Midbrain (tissue), 1 donor: ENCODE measurements at regions not wholly inside any gene's neighbourhood (a gene's known extent, or its start where the extent isn't known, plus 50 kb on each side); places are given as distances from the start of the nearest gene placed in this dataset.
"Not testable (repeated sequence)": the region's sequence is repeated elsewhere in the genome, so short reads cannot be mapped to it uniquely, and the experiment has no call there.

Experiments used
- DNase-seq: peaks from one replicate; lab custom pipeline; 2025; lab: John Stamatoyannopoulos, UW

- no peak for DNase-seq
These were observed 184.5 kb upstream of the TLE4 start for GRCh38 chr9:79387101-79387835.

DNA sequence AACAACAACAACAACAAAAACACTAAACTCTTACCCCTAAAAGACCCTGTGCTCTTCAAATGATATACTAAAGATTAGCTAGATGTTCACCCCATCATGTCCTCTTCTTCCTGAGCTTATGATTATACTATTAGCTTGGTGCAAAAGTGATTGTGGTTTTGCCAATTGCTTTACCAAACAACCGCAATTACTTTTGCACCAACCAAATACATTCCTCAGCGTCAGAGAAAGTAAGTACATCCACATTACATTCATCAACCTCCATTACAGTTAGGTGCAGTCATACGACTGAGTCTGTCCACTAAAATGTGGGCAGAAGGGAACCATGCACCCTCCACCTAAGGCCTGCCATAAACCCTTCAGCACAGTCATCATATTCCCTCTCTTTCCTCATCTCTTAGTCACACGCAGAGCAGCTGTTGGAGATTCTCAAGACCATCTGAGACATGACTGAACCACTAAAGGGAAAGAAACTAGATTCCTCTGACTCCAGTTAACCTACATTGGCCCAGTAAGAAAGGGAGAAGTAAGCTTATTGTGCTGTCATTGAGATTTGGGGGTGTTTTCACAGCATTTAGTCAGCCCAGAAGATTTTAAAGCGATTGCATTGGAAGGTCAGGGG, 181.6 kb upstream of the TLE4 start:
- DNase-seq, result no peak

DNA sequence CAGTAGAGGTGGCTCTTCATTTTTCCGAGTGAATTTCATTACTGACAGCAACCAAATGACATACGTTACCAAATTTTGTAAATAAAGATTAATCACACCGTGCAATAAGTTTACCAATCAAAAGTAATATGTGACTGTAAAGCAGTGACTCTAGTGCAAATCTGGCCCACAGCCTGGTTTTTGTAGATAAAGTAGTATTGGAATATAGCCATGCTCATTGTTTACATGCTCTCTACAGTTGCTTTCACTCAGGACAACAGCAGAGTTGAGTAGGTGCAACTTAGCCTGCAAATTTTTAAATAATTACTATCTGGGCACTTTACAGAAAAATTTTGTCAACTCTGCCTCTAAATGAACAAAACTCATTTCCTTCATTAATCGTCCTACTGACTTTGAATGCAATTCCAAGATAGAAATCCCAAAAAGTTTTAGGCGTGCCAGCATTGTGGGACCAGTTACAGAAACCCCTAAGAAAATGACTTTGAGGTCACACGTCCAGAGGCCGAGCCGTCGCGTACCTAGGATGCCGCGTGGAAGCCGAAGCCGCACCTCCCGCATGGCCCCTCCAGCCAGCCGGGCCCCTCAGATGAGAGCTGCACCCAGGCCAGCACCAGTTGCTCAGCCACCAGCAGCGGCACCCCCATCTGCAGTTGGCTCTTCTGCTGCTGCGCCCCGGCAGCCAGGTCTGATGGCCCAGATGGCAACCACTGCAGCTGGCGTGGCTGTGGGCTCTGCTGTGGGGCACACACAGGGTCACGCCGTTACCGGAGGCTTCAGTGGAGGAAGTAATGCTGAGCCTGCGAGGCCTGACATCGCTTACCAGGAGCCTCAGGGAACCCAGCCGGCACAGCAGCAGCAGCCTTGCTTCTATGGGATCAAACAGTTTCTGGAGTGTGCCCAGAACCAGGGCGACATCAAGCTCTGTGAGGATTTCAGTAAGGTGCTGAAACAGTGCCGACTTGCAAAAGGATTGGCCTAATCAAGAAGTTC, 180.7 kb upstream of the TLE4 start:
- DNase-seq, result no peak

GRCh38 chr9:79395228-79395627, 176.5 kb upstream of the TLE4 start:
- no peak for DNase-seq

DNA sequence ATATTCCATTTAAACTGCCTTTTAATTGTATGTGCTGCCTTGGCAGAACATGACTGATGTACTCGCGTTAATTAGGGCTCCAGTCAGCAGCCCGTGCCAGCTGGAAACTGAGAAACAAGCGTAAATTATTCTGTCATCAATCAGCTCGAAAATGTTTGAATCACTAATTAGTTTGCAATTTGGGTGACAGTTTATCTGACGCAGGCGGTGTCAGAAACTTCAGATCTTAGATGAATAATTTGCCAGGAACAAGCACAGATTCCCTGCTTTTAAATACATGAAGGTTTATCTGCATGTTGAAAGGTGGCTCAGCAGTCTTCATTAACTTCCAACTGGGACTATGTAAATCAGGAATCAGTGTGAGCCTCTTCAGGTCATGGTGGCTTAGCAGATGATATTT, 176.0 kb upstream of the TLE4 start:
- no peak for DNase-seq

GRCh38 chr9:79396168-79396567, 175.6 kb upstream of the TLE4 start:
- no peak for DNase-seq

DNA sequence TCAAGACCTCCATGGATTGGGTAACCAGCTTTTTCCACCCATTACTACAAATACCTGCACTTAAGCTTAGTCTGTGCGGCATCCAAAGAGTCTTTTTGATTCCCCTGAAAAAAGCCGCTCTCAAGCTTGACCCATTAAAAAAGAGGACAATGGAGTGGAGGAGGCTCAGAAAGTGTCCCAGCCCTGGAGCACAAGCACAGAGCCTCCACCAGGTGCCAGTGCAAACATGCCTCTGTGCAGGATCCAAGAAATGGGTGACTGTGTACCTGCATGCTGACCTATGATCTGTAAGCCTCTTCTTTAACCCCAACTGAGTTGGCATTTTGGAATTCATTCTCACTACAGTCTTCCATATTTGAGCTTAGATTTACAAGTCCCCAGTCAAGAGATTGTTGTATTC, 168.3 kb upstream of the TLE4 start:
- DNase-seq, result no peak

GRCh38 chr9:79408200-79408599, 163.6 kb upstream of the TLE4 start:
- no peak for DNase-seq

DNA sequence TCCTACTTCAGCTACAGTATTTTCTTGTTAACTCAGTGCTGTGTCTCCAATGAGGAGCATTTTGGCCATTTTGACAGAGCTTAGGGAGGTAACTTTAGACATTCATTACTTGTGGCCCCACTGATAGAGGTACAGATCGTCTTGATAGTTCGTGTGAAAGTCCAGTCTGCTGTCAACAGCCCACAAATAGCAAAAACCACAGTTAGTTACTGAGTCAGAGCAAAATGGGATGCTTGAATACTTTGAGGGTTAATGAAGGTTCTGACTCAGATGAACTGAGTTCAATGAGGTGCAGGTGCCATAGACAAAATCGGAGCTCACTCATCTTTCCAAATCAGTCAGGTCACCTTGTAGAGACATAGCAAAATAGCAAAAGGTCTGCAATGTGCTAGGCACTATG, 163.1 kb upstream of the TLE4 start:
- DNase-seq, result no peak

DNA sequence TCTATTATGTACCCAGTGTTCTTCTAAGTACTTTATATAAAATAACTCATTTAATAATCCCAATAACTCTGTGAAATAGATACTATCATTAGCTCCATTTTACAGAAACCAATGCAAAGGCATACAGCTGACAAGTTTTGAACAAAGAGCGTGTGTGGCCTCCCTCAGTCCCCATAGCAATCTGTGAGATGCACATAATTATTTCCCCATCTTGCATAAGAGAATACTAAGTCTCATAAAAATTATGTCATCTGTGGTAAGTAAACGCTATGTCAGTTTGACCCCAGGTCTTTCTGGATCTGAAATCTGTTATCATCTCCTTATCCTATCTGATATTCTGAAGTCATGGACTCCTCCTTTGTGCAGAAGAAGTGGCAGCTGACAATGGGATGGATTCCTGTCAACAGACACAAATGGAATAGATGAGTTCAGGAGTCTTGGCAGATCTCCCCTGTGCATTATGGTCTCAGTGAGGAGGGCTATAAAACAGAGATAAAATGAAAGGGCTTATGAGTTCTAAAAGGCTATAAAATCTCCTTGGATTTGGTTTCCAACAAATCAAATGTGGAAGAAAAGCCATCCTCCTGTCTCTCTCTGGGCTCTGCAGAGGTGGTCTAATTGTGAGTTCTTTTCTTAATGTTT, 162.5 kb upstream of the TLE4 start:
- no peak for DNase-seq

DNA sequence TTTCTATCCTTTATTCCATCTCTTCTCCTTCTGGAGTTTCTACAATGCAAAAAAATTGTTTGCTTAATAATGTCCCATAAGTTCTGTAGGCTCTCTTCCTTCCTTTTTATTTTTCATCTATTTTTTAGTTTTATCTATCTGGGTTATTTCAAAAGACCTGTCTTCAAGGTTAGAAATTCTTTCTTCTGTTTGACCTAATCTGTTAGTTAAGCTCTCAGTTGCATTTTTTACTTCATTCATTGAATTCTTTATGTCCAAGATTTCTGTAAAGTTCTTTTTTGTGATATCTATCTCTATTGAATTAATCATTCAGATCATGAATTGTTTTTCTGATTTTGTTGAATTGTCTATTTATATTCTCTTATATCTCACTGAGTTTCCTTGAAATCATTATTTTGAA, 145.9 kb upstream of the TLE4 start:
- DNase-seq, result no peak

DNA sequence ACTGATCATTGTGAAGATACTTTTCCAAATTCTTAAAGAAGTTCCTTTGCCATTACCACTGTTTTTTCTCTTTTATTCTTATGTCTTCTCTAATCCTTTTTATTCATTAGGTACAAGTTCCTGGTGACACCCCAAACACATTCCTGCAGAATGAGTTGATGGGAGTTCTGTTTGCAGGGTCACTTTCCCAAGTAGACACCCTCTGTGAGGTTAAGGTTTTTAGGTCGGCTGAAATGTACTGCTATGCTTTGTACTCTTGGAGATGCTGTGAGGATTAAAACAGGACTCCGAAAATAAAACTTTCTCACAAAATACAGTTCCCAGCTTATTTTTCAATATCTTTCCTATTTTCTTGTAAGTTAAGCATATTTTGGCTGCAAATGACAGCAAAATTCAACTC, 143.3 kb upstream of the TLE4 start:
- no peak for DNase-seq

- no peak for DNase-seq
These were observed 141.1 kb upstream of the TLE4 start for GRCh38 chr9:79430619-79431018.

DNA sequence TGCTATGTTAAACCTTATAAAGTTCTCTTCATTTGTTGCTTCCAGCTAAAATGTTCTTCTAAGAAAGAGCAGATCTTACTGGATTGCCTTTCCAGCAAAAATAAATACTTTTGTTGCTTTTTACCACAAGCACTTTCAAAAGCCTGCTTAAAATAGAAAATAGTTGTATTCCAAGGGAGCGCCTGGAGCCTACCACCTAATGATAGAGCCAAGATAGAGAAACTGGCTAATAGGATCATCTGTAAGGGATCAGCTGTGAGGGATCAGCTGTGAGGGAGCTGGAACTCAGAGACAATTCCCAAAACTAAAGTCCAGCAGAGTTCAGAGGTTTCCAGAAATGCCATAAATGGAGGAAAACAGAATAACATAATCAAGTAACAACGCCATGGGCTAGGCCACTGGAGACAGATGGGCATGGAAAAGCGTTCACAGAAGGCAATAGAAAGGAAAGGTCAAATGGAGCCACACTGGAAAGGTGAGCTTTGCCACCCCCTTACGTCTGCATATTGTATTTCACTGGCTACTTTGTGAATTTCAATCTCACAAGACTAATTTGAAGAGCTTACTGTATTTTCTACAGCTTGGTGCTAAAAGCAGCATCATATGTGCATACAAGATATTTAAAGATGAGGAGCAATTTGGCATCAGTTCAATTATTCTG, 140.6 kb upstream of the TLE4 start:
- no peak for DNase-seq

- no peak for DNase-seq
These were observed 139.3 kb upstream of the TLE4 start for GRCh38 chr9:79432485-79432884.

DNA sequence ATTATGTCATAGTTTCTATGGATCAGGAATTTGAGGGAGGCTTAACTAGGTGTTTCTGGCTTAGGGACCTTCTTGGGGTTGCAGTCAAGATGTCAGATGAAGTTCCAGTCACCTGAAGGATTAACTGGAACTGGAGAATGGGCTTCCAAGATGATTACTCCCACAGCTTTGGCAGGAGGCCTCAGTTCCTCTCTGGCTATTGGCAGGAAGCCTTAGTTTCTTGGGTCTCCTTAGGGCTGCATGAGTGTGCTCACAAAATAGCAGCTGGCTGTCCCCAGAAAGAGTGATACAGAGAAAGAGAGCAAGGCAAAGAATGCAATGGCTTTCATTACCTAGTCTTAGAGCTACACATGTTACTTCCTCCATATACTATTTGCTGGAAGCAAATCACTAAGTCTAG, 138.1 kb upstream of the TLE4 start:
- DNase-seq, result no peak

DNA sequence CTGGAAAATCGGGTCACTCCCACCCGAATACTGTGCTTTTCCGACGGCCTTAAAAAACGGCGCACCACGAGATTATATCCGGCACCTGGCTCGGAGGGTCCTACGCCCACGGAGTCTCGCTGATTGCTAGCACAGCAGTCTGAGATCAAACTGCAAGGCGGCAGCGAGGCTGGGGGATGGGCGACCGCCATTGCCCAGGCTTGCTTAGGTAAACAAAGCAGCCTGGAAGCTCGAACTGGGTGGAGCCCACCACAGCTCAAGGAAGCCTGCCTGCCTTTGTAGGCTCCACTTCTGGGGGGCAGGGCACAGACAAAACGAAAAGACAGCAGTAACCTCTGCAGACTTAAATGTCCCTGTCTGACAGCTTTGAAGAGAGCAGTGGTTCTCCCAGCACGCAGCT, 132.5 kb upstream of the TLE4 start:
- DNase-seq, result not testable (repeated sequence)

- no peak for DNase-seq
These were observed 125.0 kb upstream of the TLE4 start for GRCh38 chr9:79446523-79447307.

DNA sequence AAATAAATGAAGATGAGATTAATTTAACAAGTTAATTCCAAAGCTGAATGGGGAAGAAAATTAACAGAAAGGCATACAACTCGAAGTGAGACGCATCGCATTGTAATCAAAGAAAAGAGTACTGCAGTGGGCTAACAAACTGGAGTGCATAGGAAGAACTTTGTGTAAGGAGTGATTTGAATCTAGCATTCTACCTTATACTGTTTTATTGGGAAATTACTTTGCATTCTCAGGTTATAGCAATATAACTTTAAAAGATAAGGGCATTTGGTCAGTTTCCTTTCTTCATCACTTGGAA, 124.5 kb upstream of the TLE4 start:
- DNase-seq, result no peak

DNA sequence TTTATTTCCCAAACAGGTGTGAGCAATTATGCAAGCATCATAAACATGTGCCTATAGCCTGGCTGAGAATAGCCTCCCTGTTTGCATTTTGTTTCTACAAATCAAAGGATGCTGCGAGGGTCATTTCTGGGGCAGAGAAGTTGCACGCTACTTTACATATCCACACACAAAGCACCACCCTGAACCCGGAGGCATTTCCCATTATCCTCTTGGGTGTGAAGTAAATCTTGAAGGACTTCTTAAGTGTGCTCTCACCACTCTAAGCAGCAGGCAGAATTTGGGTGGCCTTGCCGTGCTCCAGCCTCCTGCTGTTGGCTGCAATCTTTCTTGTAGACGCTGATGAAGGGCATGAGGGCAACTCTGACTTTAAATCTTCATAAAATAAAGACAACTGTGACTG, 124.0 kb upstream of the TLE4 start:
- no peak for DNase-seq

GRCh38 chr9:79452265-79452664, 119.5 kb upstream of the TLE4 start:
- no peak for DNase-seq
